ENCODE measurements at regions not wholly inside any gene's neighbourhood (a gene's known extent, or its start where the extent isn't known, plus 50 kb on each side); places are given as distances from the start of the nearest gene placed in this dataset.

DNA sequence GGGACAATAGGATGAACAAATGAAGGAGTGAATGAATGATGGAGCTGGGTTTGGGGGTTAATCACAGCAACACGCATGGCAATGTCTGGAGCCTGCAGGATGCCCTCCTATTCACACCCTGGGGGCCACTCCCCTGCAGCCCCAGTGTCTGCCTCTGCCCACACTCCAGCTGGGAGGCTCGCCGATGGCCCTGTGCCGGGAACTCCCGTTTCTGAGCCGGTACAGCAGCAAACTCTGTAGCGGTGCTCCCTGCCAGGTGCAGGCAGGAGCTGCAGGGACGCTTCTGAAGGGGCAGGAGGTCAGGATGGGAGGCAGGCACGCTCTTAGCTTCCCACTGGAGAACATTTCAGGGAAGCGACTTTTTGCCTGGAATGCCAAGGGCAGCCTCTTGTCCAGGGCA is 55.4 kb upstream of the NCOR2 start:
- TF ChIP-seq, protein P1, sequence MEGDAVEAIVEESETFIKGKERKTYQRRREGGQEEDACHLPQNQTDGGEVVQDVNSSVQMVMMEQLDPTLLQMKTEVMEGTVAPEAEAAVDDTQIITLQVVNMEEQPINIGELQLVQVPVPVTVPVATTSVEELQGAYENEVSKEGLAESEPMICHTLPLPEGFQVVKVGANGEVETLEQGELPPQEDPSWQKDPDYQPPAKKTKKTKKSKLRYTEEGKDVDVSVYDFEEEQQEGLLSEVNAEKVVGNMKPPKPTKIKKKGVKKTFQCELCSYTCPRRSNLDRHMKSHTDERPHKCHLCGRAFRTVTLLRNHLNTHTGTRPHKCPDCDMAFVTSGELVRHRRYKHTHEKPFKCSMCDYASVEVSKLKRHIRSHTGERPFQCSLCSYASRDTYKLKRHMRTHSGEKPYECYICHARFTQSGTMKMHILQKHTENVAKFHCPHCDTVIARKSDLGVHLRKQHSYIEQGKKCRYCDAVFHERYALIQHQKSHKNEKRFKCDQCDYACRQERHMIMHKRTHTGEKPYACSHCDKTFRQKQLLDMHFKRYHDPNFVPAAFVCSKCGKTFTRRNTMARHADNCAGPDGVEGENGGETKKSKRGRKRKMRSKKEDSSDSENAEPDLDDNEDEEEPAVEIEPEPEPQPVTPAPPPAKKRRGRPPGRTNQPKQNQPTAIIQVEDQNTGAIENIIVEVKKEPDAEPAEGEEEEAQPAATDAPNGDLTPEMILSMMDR (IDR thresholded peaks at IDR 0.05; ENCODE audit: insufficient read depth, low read depth, low read length, missing control alignments): no peak
- H3K4me3 ChIP-seq (ENCODE audit: low read depth, low read length): no peak overlapping the region
- DNase-seq (ENCODE audit: low read depth): no peak

DNA sequence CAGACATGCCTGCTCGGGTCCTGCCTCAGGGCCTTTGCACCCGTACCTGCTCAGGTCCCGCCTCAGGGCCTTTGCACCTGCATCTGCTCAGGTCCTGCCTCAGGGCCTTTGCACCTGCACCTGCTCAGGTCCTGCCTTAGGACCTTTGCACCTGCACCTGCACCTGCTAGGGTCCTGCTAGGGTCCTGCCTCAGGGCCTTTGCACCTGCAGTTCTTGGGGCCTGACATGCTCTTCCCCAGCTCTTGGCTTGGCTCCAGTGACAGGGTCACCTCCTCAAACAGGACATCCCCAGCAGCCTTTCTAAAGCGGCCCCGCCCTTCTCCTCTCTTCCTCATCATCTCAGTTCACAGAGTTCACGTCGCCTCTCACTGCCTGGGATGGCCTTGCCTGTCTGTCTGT is 54.9 kb upstream of the NCOR2 start:
- TF ChIP-seq, protein P1 (IDR thresholded peaks at IDR 0.05; ENCODE audit: insufficient read depth, low read depth, low read length, missing control alignments): no peak
- DNase-seq (ENCODE audit: low read depth): no peak
- no peak overlapping the region for H3K4me3 ChIP-seq (ENCODE audit: low read depth, low read length)

DNA sequence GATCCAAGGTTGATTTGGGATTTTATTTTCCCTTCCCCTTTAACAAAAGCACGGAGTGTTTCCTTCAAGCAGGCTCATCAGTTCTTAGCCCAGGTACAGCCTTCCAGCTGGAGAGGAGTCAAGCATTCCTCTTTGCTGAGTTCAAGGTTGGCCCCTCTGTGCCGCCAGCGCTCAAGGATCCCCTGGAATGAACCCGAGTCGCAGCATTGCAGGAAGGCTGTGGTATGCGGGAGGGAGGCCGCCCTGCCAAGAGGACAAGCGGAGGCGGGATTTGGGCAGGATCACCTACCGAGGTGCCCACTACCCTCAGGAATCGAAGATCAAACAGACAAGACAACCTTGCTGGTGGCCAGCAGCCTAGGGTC is 53.9 kb upstream of the NCOR2 start:
- TF ChIP-seq, protein P1 (IDR thresholded peaks at IDR 0.05; ENCODE audit: insufficient read depth, low read depth, low read length, missing control alignments): no peak
- no peak for DNase-seq (ENCODE audit: low read depth)
- no peak overlapping the region for H3K4me3 ChIP-seq (ENCODE audit: low read depth, low read length)

DNA sequence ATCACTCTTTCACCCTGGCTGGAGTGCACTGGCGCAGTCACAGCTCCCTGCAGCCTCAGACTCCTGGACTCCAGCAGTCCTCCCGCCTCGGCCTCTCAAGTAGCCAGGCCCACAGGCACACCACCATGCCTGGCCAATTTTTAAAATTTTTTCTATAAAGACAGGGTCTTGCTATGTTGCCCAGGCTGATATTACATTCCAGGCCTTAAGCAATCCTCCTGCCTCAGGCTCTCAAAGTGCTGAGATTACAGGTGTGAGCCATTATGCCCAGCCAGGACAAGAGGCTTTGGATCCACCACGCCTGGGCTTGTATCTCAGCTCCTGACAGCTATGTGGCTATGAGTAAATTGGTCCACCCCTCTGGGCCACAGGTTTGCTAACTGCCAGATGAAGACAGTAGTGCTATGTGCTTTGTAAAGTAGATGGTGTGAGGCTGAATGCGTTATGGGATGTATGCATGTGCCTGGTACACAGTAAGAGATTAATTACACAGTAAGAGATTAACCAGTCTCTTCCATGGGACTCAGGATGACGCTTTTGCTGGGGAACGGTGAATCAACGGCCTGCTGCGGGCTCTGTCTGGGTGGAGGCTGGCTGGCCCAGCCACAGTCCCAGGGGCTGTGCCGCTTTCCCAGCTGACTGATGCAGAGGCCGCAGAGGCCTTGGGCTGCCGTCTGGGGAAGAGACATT is 53.3 kb upstream of the NCOR2 start:
- TF ChIP-seq, protein P1 (IDR thresholded peaks at IDR 0.05; ENCODE audit: insufficient read depth, low read depth, low read length, missing control alignments): no peak
- H3K4me3 ChIP-seq (ENCODE audit: low read depth, low read length): no peak overlapping the region
- no peak for DNase-seq (ENCODE audit: low read depth)

DNA sequence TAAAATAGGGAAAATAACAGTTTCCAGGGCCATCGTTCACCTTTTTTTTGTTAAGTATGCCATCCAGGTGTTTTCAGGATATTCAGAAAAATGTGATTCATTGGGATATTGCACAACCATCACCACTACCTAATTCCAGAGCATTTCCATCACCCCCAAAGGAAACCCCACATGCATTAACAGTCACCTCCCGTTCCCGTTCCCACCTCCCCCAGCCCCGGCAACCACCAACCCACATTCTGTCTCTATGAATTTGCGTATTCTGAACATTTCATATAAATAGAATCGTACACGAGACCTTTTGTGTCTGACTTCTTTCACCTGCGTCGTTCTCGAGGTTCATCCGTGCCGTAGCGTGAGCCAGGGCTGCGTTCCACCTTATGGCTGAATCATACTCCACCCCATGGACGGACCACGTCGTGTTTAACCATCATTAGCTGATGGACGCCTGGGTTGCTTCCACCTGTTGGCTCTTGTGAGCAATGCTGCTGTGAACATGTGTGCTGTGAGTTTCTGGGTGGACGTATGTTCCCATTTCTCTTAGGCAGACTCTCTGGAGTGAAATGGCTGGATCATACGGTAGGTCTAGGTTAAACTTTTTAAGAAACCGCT is 51.0 kb upstream of the NCOR2 start:
- TF ChIP-seq, protein P1 (IDR thresholded peaks at IDR 0.05; ENCODE audit: insufficient read depth, low read depth, low read length, missing control alignments): no peak
- no peak for DNase-seq (ENCODE audit: low read depth)
- no peak overlapping the region for H3K4me3 ChIP-seq (ENCODE audit: low read depth, low read length)

DNA sequence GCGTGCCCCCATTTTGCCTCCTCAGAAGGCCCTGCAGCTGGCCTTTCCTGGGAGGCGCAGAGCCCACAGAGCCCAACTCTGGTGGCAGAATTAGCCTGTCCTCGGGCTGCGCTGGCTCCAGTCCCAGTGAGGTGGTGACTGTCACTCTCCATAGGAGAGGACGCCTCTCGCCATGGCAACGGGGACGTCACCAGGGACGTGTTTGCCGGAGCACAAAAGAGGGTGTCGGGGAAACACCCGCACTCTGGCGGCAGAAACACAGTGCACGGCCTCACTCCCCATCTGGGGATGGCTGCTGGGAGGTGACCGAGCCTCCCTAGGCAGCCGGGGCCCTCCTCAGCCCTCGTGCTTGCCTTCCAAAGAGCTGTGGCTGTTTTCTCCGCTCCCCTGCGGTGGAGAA is 50.2 kb upstream of the NCOR2 start:
- TF ChIP-seq, protein P1 (IDR thresholded peaks at IDR 0.05; ENCODE audit: insufficient read depth, low read depth, low read length, missing control alignments): no peak
- H3K4me3 ChIP-seq (ENCODE audit: low read depth, low read length): no peak overlapping the region
- no peak for DNase-seq (ENCODE audit: low read depth)
